ENCODE measurements at regions not wholly inside any gene's neighbourhood (a gene's known extent, or its start where the extent isn't known, plus 50 kb on each side); places are given as distances from the start of the nearest gene placed in this dataset.

DNA sequence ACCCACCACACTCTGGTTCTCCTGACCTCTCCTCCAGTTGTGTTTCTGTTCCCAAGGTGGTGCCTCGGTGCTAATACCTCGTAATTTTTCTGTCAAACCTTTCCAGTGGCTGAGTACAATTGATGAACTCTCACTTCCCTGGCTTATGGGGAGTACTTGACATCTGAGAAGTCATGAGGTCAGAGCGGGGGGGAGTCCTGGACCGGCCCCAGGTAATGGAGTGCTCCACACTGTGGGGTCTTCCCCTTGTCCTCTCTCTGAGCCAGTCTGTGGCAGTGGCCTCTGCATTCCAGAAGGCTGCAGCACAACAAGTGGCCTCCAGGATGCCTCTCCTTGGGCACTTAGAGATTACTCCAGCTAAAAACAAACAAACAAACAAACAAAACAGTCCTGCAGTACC lies 122.5 kb upstream of the TRIM2 start:
- intact Hi-C loops (cut with DNase I), result loop anchor here (5.0 kb wide), 3 partner anchors 46 to 239 kb away; no protein-coding TSS in a partner anchor
- H3K4me1 ChIP-seq (replicated peaks in 1 of 2), result peaks cover 0 to 5% of the 10 kb centered on the region in 2 donors

GRCh38 chr4:153082322-153083301 lies 121.6 kb upstream of the TRIM2 start:
- TF ChIP-seq, protein P1, sequence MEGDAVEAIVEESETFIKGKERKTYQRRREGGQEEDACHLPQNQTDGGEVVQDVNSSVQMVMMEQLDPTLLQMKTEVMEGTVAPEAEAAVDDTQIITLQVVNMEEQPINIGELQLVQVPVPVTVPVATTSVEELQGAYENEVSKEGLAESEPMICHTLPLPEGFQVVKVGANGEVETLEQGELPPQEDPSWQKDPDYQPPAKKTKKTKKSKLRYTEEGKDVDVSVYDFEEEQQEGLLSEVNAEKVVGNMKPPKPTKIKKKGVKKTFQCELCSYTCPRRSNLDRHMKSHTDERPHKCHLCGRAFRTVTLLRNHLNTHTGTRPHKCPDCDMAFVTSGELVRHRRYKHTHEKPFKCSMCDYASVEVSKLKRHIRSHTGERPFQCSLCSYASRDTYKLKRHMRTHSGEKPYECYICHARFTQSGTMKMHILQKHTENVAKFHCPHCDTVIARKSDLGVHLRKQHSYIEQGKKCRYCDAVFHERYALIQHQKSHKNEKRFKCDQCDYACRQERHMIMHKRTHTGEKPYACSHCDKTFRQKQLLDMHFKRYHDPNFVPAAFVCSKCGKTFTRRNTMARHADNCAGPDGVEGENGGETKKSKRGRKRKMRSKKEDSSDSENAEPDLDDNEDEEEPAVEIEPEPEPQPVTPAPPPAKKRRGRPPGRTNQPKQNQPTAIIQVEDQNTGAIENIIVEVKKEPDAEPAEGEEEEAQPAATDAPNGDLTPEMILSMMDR (IDR thresholded peaks at IDR 0.05), result no peak
- no peak for TF ChIP-seq POLR2A (IDR thresholded peaks at IDR 0.05)
- intact Hi-C loops (cut with DNase I), result loop anchor here (5.0 kb wide), 3 partner anchors 45 to 240 kb away; no protein-coding TSS in a partner anchor
- Histone ChIP-seq H3K4me3 (no peak overlapping the region), H3K27ac (no peak overlapping the region), H3K27me3 (no peaks in the 10 kb centered on the region), H3K36me3 (replicated peaks in 1 of 2) (no peaks in the 10 kb centered on the region), H3K9me3 (replicated peaks in 1 of 3) (no peaks in the 10 kb centered on the region), H3K4me1 (replicated peaks in 1 of 2) (peaks cover 0 to 5% of the 10 kb centered on the region in 2 donors)
- WGBS, 4 donors, result 73 to 86% (median 78%) methylated on average over 12 to 15 of the region's 15 CpGs
- DNase-seq, result no peak

More for the DNA sequence above, 122.5 kb upstream of the TRIM2 start:
- 74 to 96% (median 83%) methylated on average over 4 of the region's 4 CpGs for WGBS, 4 donors
- no peaks in the 10 kb centered on the region for H3K9me3 ChIP-seq (replicated peaks in 1 of 3)
- H3K27me3 ChIP-seq, result no peaks in the 10 kb centered on the region
- H3K4me3 ChIP-seq, result no peak overlapping the region
- no peak overlapping the region for H3K27ac ChIP-seq
- TF ChIP-seq, protein P1 (IDR thresholded peaks at IDR 0.05), result no peak
- TF ChIP-seq POLR2A (IDR thresholded peaks at IDR 0.05), result no peak
- no peaks in the 10 kb centered on the region for H3K36me3 ChIP-seq (replicated peaks in 1 of 2)
- no peak for DNase-seq

DNA sequence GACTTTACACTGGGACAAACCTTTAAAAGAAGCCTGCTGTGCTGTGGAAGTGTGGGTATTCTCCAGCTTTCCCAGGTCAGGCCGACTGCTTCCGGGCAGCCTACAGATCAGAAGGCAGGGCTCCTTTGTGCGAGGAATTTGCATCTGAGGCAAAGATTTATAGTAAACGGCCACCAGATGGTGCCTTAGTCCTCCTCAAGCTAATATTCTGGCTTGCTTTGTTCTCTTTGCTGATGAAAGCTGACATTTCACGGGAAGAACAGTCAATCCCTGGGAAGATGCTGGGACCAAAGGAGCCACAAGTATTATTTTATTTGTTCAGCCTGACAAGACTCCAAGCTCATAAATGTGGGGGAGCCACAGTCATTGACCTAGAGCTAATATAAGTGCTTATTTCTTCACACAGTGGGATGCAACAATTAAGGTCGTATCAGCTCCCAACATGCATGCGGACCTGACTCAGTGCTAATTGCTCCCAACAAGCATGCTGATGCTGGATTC lies 120.7 kb upstream of the TRIM2 start:
- no peak for TF ChIP-seq POLR2A (IDR thresholded peaks at IDR 0.05)
- TF ChIP-seq, protein P1 (IDR thresholded peaks at IDR 0.05), result peak; percentile 49 to 74 (median 68)
- 13 to 24% (median 19%) methylated on average over 7 of the region's 7 CpGs for WGBS, 4 donors
- peak; percentile 53 to 84 (median 65) for DNase-seq

DNA sequence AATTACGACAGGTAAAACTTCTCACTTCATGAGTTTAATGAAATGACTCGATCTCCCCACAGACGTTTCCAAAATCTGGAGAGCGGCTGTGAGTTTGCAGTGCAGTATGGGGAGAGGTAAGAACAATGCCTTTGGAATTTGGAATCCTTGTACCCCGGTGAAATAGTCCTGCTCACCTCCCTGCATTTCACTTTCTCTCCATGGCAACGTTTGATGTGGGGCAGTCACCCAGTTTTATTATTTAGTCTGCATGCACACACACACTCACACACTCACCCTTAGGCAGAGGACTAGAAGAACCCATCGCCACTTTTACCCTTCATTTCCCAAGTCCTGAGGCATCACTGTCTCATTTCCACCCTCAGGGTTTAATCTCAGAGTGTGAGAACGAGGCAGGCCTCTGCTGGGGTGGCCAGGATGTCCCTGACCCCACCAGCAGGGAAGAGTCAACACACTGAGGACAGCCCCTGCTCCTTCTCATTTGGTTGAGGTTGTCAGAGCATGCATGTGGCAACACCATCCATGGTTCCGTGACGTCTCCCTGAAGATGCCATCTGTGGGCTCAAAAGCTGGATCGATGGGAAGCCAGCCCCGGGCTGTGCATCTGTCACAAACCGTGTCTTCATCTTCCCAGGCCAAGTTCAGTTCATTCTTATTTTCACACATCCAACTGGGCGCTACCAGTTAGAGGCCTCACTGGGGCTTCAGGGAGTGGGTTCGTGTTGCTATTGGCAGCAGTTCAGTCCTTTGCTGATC lies 119.8 kb upstream of the TRIM2 start:
- H3K4me1 ChIP-seq (replicated peaks in 1 of 2), result peaks cover 0 to 5% of the 10 kb centered on the region in 2 donors
- H3K27ac ChIP-seq, result no peak overlapping the region
- 77 to 85% (median 80%) methylated on average over 15 of the region's 15 CpGs for WGBS, 4 donors
- H3K27me3 ChIP-seq, result no peaks in the 10 kb centered on the region
- no peaks in the 10 kb centered on the region for H3K9me3 ChIP-seq (replicated peaks in 1 of 3)
- H3K36me3 ChIP-seq (replicated peaks in 1 of 2), result no peaks in the 10 kb centered on the region
- DNase-seq, result no peak
- intact Hi-C loops (cut with DNase I), result loop anchor here (5.0 kb wide), 3 partner anchors 43 to 242 kb away; no protein-coding TSS in a partner anchor
- TF ChIP-seq POLR2A (IDR thresholded peaks at IDR 0.05), result no peak
- TF ChIP-seq, protein P1 (IDR thresholded peaks at IDR 0.05), result no peak
- no peak overlapping the region for H3K4me3 ChIP-seq

More for the DNA sequence above, 120.7 kb upstream of the TRIM2 start:
- no peaks in the 10 kb centered on the region for H3K9me3 ChIP-seq (replicated peaks in 1 of 3)
- H3K36me3 ChIP-seq (replicated peaks in 1 of 2), result no peaks in the 10 kb centered on the region
- no peaks in the 10 kb centered on the region for H3K27me3 ChIP-seq
- intact Hi-C loops (cut with DNase I), result loop anchor here (5.0 kb wide), 3 partner anchors 44 to 241 kb away; no protein-coding TSS in a partner anchor
- peaks cover 0 to 5% of the 10 kb centered on the region in 2 donors for H3K4me1 ChIP-seq (replicated peaks in 1 of 2)
- no peak overlapping the region for H3K27ac ChIP-seq
- H3K4me3 ChIP-seq, result no peak overlapping the region

Data from adrenal gland (tissue), 9 donors.